H9 (cell line): ENCODE measurements at regions not wholly inside any gene's neighbourhood (a gene's known extent, or its start where the extent isn't known, plus 50 kb on each side); places are given as distances from the start of the nearest gene placed in this dataset.
"Not testable (repeated sequence)": the region's sequence is repeated elsewhere in the genome, so short reads cannot be mapped to it uniquely, and the experiment has no call there.

Source experiments
- DNase-seq: peaks from one replicate; pipeline ENCODE4 v3.0.0-alpha.2; 2017
- H2AFZ ChIP-seq: one replicate; pipeline ENCODE4 v1.6.1; 2013; ENCODE audit warnings: mild to moderate bottlenecking, low read length, control low read depth, moderate library complexity
- H2AK5ac ChIP-seq: 2 replicates; pipeline ENCODE4 v1.6.1; 2013; ENCODE audit warnings: low read length, control low read depth, mixed read lengths; ENCODE audit not compliant: insufficient read length
- H2BK120ac ChIP-seq: one replicate; pipeline ENCODE4 v1.6.1; 2013; ENCODE audit warnings: low read depth, mild to moderate bottlenecking, low read length, control low read depth, inconsistent platforms; ENCODE audit not compliant: poor library complexity, severe bottlenecking
- H2BK12ac ChIP-seq: 2 replicates; pipeline ENCODE4 v1.6.1; 2013; ENCODE audit warnings: low read length, control low read depth, mixed read lengths, low read depth; ENCODE audit not compliant: insufficient read length
- H2BK15ac ChIP-seq: 2 replicates; pipeline ENCODE4 v1.6.1; 2013; ENCODE audit warnings: low read depth, low read length, control low read depth
- H2BK20ac ChIP-seq: one replicate; pipeline ENCODE4 v1.6.1; 2013; ENCODE audit warnings: low read depth, mild to moderate bottlenecking, low read length, control low read depth, inconsistent platforms; ENCODE audit not compliant: poor library complexity, severe bottlenecking
- H2BK5ac ChIP-seq: 2 replicates; pipeline ENCODE4 v1.6.1; 2013; ENCODE audit warnings: low read length, control low read depth, mixed read lengths; ENCODE audit not compliant: insufficient read length
- H3K14ac ChIP-seq: 2 replicates; pipeline ENCODE4 v1.6.1; 2013; ENCODE audit warnings: low read length, control low read depth; ENCODE audit not compliant: insufficient read depth
- H3K18ac ChIP-seq: 2 replicates; pipeline ENCODE4 v1.6.1; 2013; ENCODE audit warnings: low read depth, mild to moderate bottlenecking, mixed read lengths, low read length, control low read depth; ENCODE audit not compliant: insufficient read length
- H3K23ac ChIP-seq: 2 replicates; pipeline ENCODE4 v1.6.1; 2013; ENCODE audit warnings: low read length, control low read depth, mixed read lengths, low read depth; ENCODE audit not compliant: insufficient read length
- H3K23me2 ChIP-seq: 2 replicates; pipeline ENCODE4 v1.6.1; 2013; ENCODE audit warnings: low read depth, mild to moderate bottlenecking, mixed read lengths, low read length, control low read depth; ENCODE audit not compliant: insufficient read length, poor library complexity, severe bottlenecking
- H3K27ac ChIP-seq: 2 replicates; pipeline ENCODE4 v1.5.1; 2013; ENCODE audit warnings: low read length, control low read depth, mixed read lengths, low read depth; ENCODE audit not compliant: insufficient read length
- H3K27me3 ChIP-seq: 2 replicates; pipeline ENCODE4 v1.6.1; 2013; ENCODE audit warnings: low read length, control low read depth, inconsistent platforms; ENCODE audit not compliant: insufficient read depth
- H3K4ac ChIP-seq: 2 replicates; pipeline ENCODE4 v1.6.1; 2013; ENCODE audit warnings: low read depth, mild to moderate bottlenecking, control low read depth, inconsistent platforms, low read length, moderate library complexity
- H3K4me1 ChIP-seq: 2 replicates; pipeline ENCODE4 v1.6.1; 2013; ENCODE audit warnings: low read length, control low read depth, inconsistent platforms; ENCODE audit not compliant: insufficient read depth
- H3K4me2 ChIP-seq: 2 replicates; pipeline ENCODE4 v1.6.1; 2013; ENCODE audit warnings: low read length, control low read depth, mixed read lengths; ENCODE audit not compliant: insufficient read length, insufficient read depth
- H3K56ac ChIP-seq: 2 replicates; pipeline ENCODE4 v1.6.1; 2013; ENCODE audit warnings: low read depth, mild to moderate bottlenecking, mixed read lengths, low read length, control low read depth; ENCODE audit not compliant: insufficient read length
- H3K79me1 ChIP-seq: 2 replicates; pipeline ENCODE4 v1.6.1; 2013; ENCODE audit warnings: low read depth, mild to moderate bottlenecking, moderate library complexity, low read length, control low read depth, inconsistent platforms; ENCODE audit not compliant: insufficient read depth, poor library complexity, severe bottlenecking
- H3K79me2 ChIP-seq: 2 replicates; pipeline ENCODE4 v1.6.1; 2013; ENCODE audit warnings: low read length, control low read depth, inconsistent platforms; ENCODE audit not compliant: insufficient read depth
- H3K9ac ChIP-seq: 2 replicates; pipeline ENCODE4 v1.6.1; 2013; ENCODE audit warnings: low read length, control low read depth, mixed read lengths; ENCODE audit not compliant: insufficient read length; ENCODE audit errors: extremely low read depth
- H3K9me3 ChIP-seq: one replicate; pipeline ENCODE4 v1.6.1; 2013; ENCODE audit warnings: low read depth, low read length, inconsistent platforms; ENCODE audit not compliant: control insufficient read depth
- H3T11ph ChIP-seq: one replicate; pipeline ENCODE4 v1.6.1; 2013; ENCODE audit warnings: mild to moderate bottlenecking, low read length, control low read depth, inconsistent platforms
- H4K20me1 ChIP-seq: one replicate; pipeline ENCODE4 v1.6.1; 2013; ENCODE audit not compliant: control insufficient read depth, insufficient read length, insufficient read depth
- H4K5ac ChIP-seq: 2 replicates; pipeline ENCODE4 v1.6.1; 2013; ENCODE audit warnings: low read depth, mild to moderate bottlenecking, mixed read lengths, low read length, control low read depth; ENCODE audit not compliant: insufficient read length
- H4K8ac ChIP-seq: replicated peaks from 2 replicates; pipeline ENCODE4 v1.6.1; 2013; ENCODE audit warnings: low read length, control low read depth, mixed read lengths, low read depth; ENCODE audit not compliant: insufficient read length
- H4K91ac ChIP-seq: 2 replicates; pipeline ENCODE4 v1.6.1; 2013; ENCODE audit warnings: low read depth, mild to moderate bottlenecking, moderate library complexity, mixed read lengths, low read length, control low read depth; ENCODE audit not compliant: insufficient read length
- H3K27ac Mint-ChIP-seq, 3 experiments: 2 replicates in 2 of 3; 3 replicates in 1 of 3; pipeline ENCODE4 v1.8.0; 2020 to 2021; ENCODE audit warnings: mixed read lengths in 3 of 3, mild to moderate bottlenecking in 1 of 3, moderate library complexity in 1 of 3
- H3K27me3 Mint-ChIP-seq: 2 replicates; pipeline ENCODE4 v1.8.0; 2021; ENCODE audit warnings: low read depth, mild to moderate bottlenecking, moderate library complexity, mixed read lengths
- H3K36me3 Mint-ChIP-seq, 3 experiments: 2 replicates in 2 of 3; 3 replicates in 1 of 3; pipeline ENCODE4 v1.8.0; 2020 to 2021; ENCODE audit warnings: low read depth in 3 of 3, mixed read lengths in 3 of 3; ENCODE audit not compliant: insufficient read depth in 1 of 3
- H3K4me1 Mint-ChIP-seq, 2 experiments: 2 replicates each; pipeline ENCODE4 v1.8.0; 2020; ENCODE audit warnings: mixed read lengths in 2 of 2
- H3K4me3 Mint-ChIP-seq, 2 experiments: 2 replicates in 1 of 2; 3 replicates in 1 of 2; pipeline ENCODE4 v1.8.0; 2020 to 2021; ENCODE audit warnings: mild to moderate bottlenecking in 2 of 2, mixed read lengths in 2 of 2, moderate library complexity in 1 of 2
- H3K9me3 Mint-ChIP-seq, 2 experiments: 2 replicates in 1 of 2; 3 replicates in 1 of 2; pipeline ENCODE4 v1.8.0; 2020; ENCODE audit warnings: mild to moderate bottlenecking in 2 of 2, mixed read lengths in 2 of 2, moderate library complexity in 1 of 2
- WGBS: extraction: QIAGEN DNeasy Blood & Tissue Kit; methylation state at CpG from one replicate; pipeline ENCODE4 v1.1.7; 2013; ENCODE audit warnings: missing lambda C conversion rate, low lambda C conversion rate, mixed read lengths; ENCODE audit not compliant: insufficient read length; ENCODE audit errors: extremely low coverage; 5-methylcytosine and 5-hydroxymethylcytosine counted together

DNA sequence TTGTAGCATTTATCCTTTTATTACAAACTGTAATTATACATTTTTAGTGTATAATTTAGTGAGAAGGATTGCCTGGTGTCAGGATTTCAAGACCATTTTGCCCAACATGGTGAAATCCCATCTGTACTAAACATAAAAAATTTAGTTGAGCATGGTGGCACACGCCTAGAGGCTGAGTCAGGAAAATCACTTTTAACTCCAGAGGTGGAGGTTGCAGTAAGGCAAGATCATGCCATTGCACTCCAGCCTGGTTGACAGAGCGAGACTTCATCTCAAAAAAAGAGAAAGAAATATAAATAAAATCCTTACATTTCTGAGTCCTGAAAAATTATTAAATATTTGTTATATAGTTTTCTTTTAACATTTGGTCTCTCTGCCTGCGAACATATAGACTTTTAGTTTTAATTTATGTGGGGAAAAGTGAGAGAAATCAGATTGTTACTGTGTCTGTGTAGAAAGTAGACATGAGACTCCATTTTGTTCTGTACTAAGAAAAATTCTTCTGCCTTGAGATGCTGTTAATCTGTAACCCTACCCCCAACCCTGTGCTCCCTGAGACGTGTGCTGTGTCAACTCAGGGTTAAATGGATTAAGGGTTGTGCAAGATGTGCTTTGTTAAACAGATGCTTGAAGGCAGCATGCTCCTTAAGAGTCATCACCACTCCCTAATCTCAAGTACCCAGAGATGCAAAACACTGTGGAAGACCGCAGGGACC, 99.5 kb downstream of the ZNF737 start:
- not testable (repeated sequence) for H4K5ac ChIP-seq, H2BK12ac ChIP-seq, H3K56ac ChIP-seq, H3K4me2 ChIP-seq, H2BK5ac ChIP-seq, H3K79me1 ChIP-seq, H3K9me3 Mint-ChIP-seq, H2BK15ac ChIP-seq, DNase-seq, H3T11ph ChIP-seq, H3K23ac ChIP-seq, H3K23me2 ChIP-seq, H3K27ac ChIP-seq, H3K9me3 ChIP-seq, H3K9ac ChIP-seq, H4K20me1 ChIP-seq, H2AK5ac ChIP-seq, H4K8ac ChIP-seq, H3K18ac ChIP-seq, H3K4ac ChIP-seq, H4K91ac ChIP-seq, H3K14ac ChIP-seq, H3K27me3 Mint-ChIP-seq, H3K36me3 Mint-ChIP-seq, H2BK120ac ChIP-seq, H3K27ac Mint-ChIP-seq, H3K4me1 ChIP-seq, H3K79me2 ChIP-seq, H2BK20ac ChIP-seq, H3K4me3 Mint-ChIP-seq, H2AFZ ChIP-seq, H3K27me3 ChIP-seq
- peaks cover 11 to 14% of the 10 kb centered on the region in 2 experiments for H3K4me1 Mint-ChIP-seq
- WGBS = no CpG with 5 or more reads among the region's 5 CpGs
